Testis (tissue), 2 donors: ENCODE measurements at regions not wholly inside any gene's neighbourhood (a gene's known extent, or its start where the extent isn't known, plus 50 kb on each side); places are given as distances from the start of the nearest gene placed in this dataset.

Experiments
- DNase-seq: peaks from one replicate; pipeline ENCODE4 v3.0.0-alpha.2; 2019
- H3K27ac ChIP-seq, 2 donors: fragments of 200-600 bp; sonication (generic); one replicate each; pipeline ENCODE4 v1.5.1; 2019
- H3K27me3 ChIP-seq: fragments of 200-600 bp; sonication (generic); one replicate; pipeline ENCODE4 v1.5.1; 2019
- H3K36me3 ChIP-seq: fragments of 200-600 bp; sonication (generic); one replicate; pipeline ENCODE4 v1.5.1; 2017; ENCODE audit warnings: low read depth; ENCODE audit errors: missing control alignments
- H3K4me1 ChIP-seq: fragments of 200-600 bp; sonication (generic); one replicate; pipeline ENCODE4 v1.5.1; 2019
- H3K4me3 ChIP-seq, 2 donors: fragments of 200-600 bp; sonication (generic); one replicate each; pipeline ENCODE4 v1.5.1; 2017 to 2019
- H3K9me3 ChIP-seq: fragments of 200-600 bp; sonication (generic); one replicate; pipeline ENCODE4 v1.5.1; 2017
- CTCF ChIP-seq, 3 experiments: fragments of 450-650 bp in 2 of 3; fragments of 200-600 bp in 1 of 3; sonication (generic) in 1 of 3; IDR thresholded peaks; one replicate each; pipeline ENCODE4 v1.5.1; 2016 to 2019; ENCODE audit warnings: antibody characterized with exemption in 3 of 3, mild to moderate bottlenecking in 2 of 3, moderate library complexity in 1 of 3
- POLR2A ChIP-seq: fragments of 450-650 bp; IDR thresholded peaks from one replicate; pipeline ENCODE4 v1.6.1; 2017; ENCODE audit warnings: antibody characterized with exemption, mild to moderate bottlenecking, moderate library complexity
- WGBS, 2 donors: methylation state at CpG; one replicate each; pipeline ENCODE4 v1.1.5; 2018; 5-methylcytosine and 5-hydroxymethylcytosine counted together
- intact Hi-C: fragments of 100-400 bp; cut with DNase I; formaldehyde crosslinking; loops from one replicate; pipeline ENCODE4 v1.15.1; 2023; ENCODE audit warnings: low total_unique reads

- no peak overlapping the region for H3K4me3 ChIP-seq
- 92 to 94% methylated on average over 2 of the region's 2 CpGs for WGBS, 2 donors
- TF ChIP-seq CTCF (IDR thresholded peaks at IDR 0.05) (no peak), POLR2A (no peak)
- H3K4me1 ChIP-seq: no peaks in the 10 kb centered on the region
- H3K27ac ChIP-seq: no peak overlapping the region
- no peaks in the 10 kb centered on the region for H3K9me3 ChIP-seq
- DNase-seq: no peak
- intact Hi-C loops: no loop called here
- no peaks in the 10 kb centered on the region for H3K36me3 ChIP-seq
- H3K27me3 ChIP-seq: no peaks in the 10 kb centered on the region
These were observed 437.5 kb upstream of the DMAC1 start for GRCh38 chr9:8237096-8237495.

GRCh38 chr9:8235489-8235888 lies 435.9 kb upstream of the DMAC1 start:
- Histone ChIP-seq H3K27ac (no peak overlapping the region), H3K9me3 (no peaks in the 10 kb centered on the region), H3K27me3 (no peaks in the 10 kb centered on the region), H3K4me3 (no peak overlapping the region), H3K36me3 (no peaks in the 10 kb centered on the region), H3K4me1 (no peaks in the 10 kb centered on the region)
- DNase-seq: no peak
- TF ChIP-seq POLR2A (no peak), CTCF (IDR thresholded peaks at IDR 0.05) (no peak)
- intact Hi-C loops: no loop called here

GRCh38 chr9:8234316-8234715 lies 434.7 kb upstream of the DMAC1 start:
- H3K4me1 ChIP-seq: no peaks in the 10 kb centered on the region
- H3K9me3 ChIP-seq: no peaks in the 10 kb centered on the region
- no peak overlapping the region for H3K4me3 ChIP-seq
- no peaks in the 10 kb centered on the region for H3K36me3 ChIP-seq
- no peak for DNase-seq
- WGBS, 2 donors: 71 to 82% methylated on average over 3 of the region's 3 CpGs
- intact Hi-C loops: no loop called here
- no peak overlapping the region for H3K27ac ChIP-seq
- TF ChIP-seq POLR2A (no peak), CTCF (IDR thresholded peaks at IDR 0.05) (no peak)
- H3K27me3 ChIP-seq: no peaks in the 10 kb centered on the region

GRCh38 chr9:8232726-8233125 lies 433.1 kb upstream of the DMAC1 start:
- H3K36me3 ChIP-seq: no peaks in the 10 kb centered on the region
- TF ChIP-seq POLR2A (no peak), CTCF (IDR thresholded peaks at IDR 0.05) (no peak)
- H3K4me1 ChIP-seq: no peaks in the 10 kb centered on the region
- no peak overlapping the region for H3K4me3 ChIP-seq
- intact Hi-C loops: no loop called here
- no peak overlapping the region for H3K27ac ChIP-seq
- DNase-seq: no peak
- no peaks in the 10 kb centered on the region for H3K27me3 ChIP-seq
- WGBS, 2 donors: 82 to 83% methylated on average over 2 of the region's 2 CpGs
- no peaks in the 10 kb centered on the region for H3K9me3 ChIP-seq

GRCh38 chr9:8229226-8229625 lies 429.6 kb upstream of the DMAC1 start:
- WGBS, 2 donors: 69 to 70% methylated on average over 4 of the region's 4 CpGs
- intact Hi-C loops: no loop called here

More at GRCh38 chr9:8229226-8229625, 429.6 kb upstream of the DMAC1 start:
- DNase-seq: no peak
- Histone ChIP-seq H3K27me3 (no peaks in the 10 kb centered on the region), H3K9me3 (no peaks in the 10 kb centered on the region), H3K4me1 (no peaks in the 10 kb centered on the region), H3K27ac (no peak overlapping the region), H3K36me3 (no peaks in the 10 kb centered on the region), H3K4me3 (no peak overlapping the region)
- TF ChIP-seq POLR2A: no peak
- TF ChIP-seq CTCF (IDR thresholded peaks at IDR 0.05): no peak
